HUES6 (cell line): ENCODE measurements at regions not wholly inside any gene's neighbourhood (a gene's known extent, or its start where the extent isn't known, plus 50 kb on each side); places are given as distances from the start of the nearest gene placed in this dataset.
"Not testable (repeated sequence)": the region's sequence is repeated elsewhere in the genome, so short reads cannot be mapped to it uniquely, and the experiment has no call there.

Experiments used
- H3K27ac ChIP-seq: 2 replicates; pipeline ENCODE4 v1.7.0; 2013; ENCODE audit warnings: low read depth, mild to moderate bottlenecking, low read length, inconsistent platforms
- H3K27me3 ChIP-seq: 2 replicates; pipeline ENCODE4 v1.6.1; 2013; ENCODE audit warnings: low read length; ENCODE audit not compliant: control insufficient read depth, insufficient read depth
- H3K36me3 ChIP-seq: 2 replicates; pipeline ENCODE4 v1.6.1; 2013; ENCODE audit warnings: low read length; ENCODE audit not compliant: control insufficient read depth, insufficient read depth
- H3K4me1 ChIP-seq: 2 replicates; pipeline ENCODE4 v1.6.1; 2013; ENCODE audit warnings: low read length; ENCODE audit not compliant: control insufficient read depth, insufficient read depth
- H3K4me3 ChIP-seq: 2 replicates; pipeline ENCODE4 v1.5.1; 2013; ENCODE audit warnings: low read depth, low read length
- H3K9ac ChIP-seq: one replicate; pipeline ENCODE4 v1.6.1; 2013; ENCODE audit warnings: mild to moderate bottlenecking, low read length
- H3K9me3 ChIP-seq: 2 replicates; pipeline ENCODE4 v1.6.1; 2013; ENCODE audit warnings: low read depth, low read length; ENCODE audit not compliant: control insufficient read depth, insufficient read depth

GRCh38 chrX:65451663-65452062 lies 82.9 kb downstream of the LAS1L start:
- no peaks in the 10 kb centered on the region for H3K27me3 ChIP-seq
- H3K9me3 ChIP-seq: peaks cover 23% of the 10 kb centered on the region
- no peaks in the 10 kb centered on the region for H3K36me3 ChIP-seq
- no peak overlapping the region for H3K9ac ChIP-seq
- no peaks in the 10 kb centered on the region for H3K4me1 ChIP-seq
- H3K4me3 ChIP-seq: no peak overlapping the region
- H3K27ac ChIP-seq: no peak overlapping the region

DNA sequence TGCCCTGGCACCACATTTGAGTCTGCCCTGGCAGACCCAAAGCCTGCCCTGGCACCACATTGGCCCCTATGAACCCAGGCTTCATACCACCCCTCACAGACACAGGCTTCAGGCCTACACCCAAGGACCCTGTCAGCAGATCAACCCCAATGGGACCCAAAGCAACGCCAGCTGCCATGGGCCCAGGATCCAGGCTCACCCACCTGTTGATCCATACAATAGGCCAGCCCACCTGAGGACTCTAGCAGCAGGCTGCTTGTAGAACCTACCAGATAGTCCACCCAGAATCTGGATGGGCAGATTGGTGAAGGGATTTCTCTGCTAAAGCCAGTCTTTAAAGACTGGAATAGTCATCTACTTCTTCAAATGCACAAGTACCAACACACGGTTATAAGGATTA lies 114.4 kb downstream of the LAS1L start:
- Histone ChIP-seq H3K9ac (no peak overlapping the region), H3K9me3 (peaks cover 18% of the 10 kb centered on the region), H3K27me3 (no peaks in the 10 kb centered on the region), H3K27ac (no peak overlapping the region), H3K4me1 (no peaks in the 10 kb centered on the region), H3K4me3 (no peak overlapping the region), H3K36me3 (no peaks in the 10 kb centered on the region)

GRCh38 chrX:65407662-65408061 lies 126.9 kb downstream of the LAS1L start:
- H3K27ac ChIP-seq, H3K36me3 ChIP-seq, H3K4me1 ChIP-seq, H3K9ac ChIP-seq: not testable (repeated sequence)
- peaks cover 21% of the 10 kb centered on the region for H3K27me3 ChIP-seq
- peak overlapping the region; percentile 54 for H3K4me3 ChIP-seq
- H3K9me3 ChIP-seq: peaks cover 22% of the 10 kb centered on the region; the same call in 1 of the 2 replicates

- peaks cover 21% of the 10 kb centered on the region for H3K27me3 ChIP-seq
- H3K9ac ChIP-seq: no peak overlapping the region
- no peaks in the 10 kb centered on the region for H3K4me1 ChIP-seq
- peak overlapping the region; percentile 54 for H3K4me3 ChIP-seq
- no peak overlapping the region for H3K27ac ChIP-seq
- no peaks in the 10 kb centered on the region for H3K36me3 ChIP-seq
- H3K9me3 ChIP-seq: peaks cover 26% of the 10 kb centered on the region; the same call in 1 of the 2 replicates
Measured at GRCh38 chrX:65407157-65407626, 127.4 kb downstream of the LAS1L start.

GRCh38 chrX:65406532-65406931 lies 128.1 kb downstream of the LAS1L start:
- H3K9me3 ChIP-seq: peaks cover 32% of the 10 kb centered on the region; the same call in 1 of the 2 replicates
- no peak overlapping the region for H3K9ac ChIP-seq
- no peak overlapping the region for H3K27ac ChIP-seq

DNA sequence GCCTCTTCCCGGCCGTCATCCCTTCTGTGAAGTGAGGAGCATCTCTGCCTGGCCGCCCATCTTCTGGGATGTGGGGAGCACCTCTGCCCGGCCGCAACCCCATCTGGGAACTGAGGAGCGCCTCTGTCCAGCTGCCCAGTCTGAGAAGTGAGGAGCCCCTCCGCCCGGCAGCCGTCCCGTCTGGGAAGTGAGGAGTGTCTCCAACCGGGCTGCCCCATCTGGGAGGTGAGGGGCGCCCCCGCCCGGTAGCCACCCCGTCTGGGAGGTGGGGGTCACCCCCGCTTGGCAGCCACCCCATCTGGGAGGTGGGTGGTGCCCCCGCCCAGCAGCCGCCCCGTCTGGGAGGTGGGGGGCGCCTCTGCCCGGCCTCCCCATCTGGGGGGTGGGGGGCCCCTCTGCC lies 142.3 kb downstream of the LAS1L start:
- Histone ChIP-seq H3K4me3 (no peak overlapping the region), H3K9ac (no peak overlapping the region), H3K9me3 (peaks cover 27% of the 10 kb centered on the region), H3K4me1 (no peaks in the 10 kb centered on the region), H3K36me3 (no peaks in the 10 kb centered on the region), H3K27ac (no peak overlapping the region), H3K27me3 (no peaks in the 10 kb centered on the region)

More at GRCh38 chrX:65406532-65406931, 128.1 kb downstream of the LAS1L start:
- H3K4me1 ChIP-seq: no peaks in the 10 kb centered on the region
- H3K27me3 ChIP-seq: peaks cover 21% of the 10 kb centered on the region
- H3K4me3 ChIP-seq: peak overlapping the region; percentile 54; the same call in 1 of the 2 replicates
- H3K36me3 ChIP-seq: no peaks in the 10 kb centered on the region

DNA sequence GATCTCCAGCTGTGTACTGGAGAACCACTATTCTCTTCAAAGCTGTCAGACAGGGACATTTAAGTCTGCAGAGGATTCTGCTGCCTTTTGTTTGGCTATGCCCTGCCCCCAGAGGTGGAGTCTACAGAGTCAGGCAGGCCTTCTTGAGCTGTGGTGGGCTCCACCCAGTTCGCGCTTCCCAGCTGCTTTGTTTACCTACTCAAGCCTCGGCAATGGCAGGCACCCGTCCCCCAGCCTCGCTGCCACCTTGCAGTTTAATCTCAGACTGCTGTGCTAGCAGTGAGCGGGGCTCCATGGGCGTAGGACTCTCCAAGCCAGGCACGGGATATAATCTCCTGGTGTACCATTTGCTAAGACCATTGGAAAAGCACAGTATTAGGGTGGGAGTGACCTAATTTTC lies 145.5 kb downstream of the LAS1L start:
- H3K9ac ChIP-seq, H3K4me1 ChIP-seq, H3K4me3 ChIP-seq, H3K36me3 ChIP-seq, H3K27me3 ChIP-seq, H3K27ac ChIP-seq: not testable (repeated sequence)
- peaks cover 33% of the 10 kb centered on the region for H3K9me3 ChIP-seq
